ENCODE measurements at regions not wholly inside any gene's neighbourhood (a gene's known extent, or its start where the extent isn't known, plus 50 kb on each side); places are given as distances from the start of the nearest gene placed in this dataset.

GRCh38 chr4:71243091-71243833 is 95.6 kb upstream of the SLC4A4 start:
- no peaks in the 10 kb centered on the region for H3K79me2 ChIP-seq
- TF ChIP-seq CTCF (IDR thresholded peaks at IDR 0.05; ENCODE audit: poor library complexity) (no peak), EZH2phosphoT487 (IDR thresholded peaks at IDR 0.05; ENCODE audit: low read depth, severe bottlenecking, unreplicated experiment) (no peak), EZH2 (IDR thresholded peaks at IDR 0.05; ENCODE audit: borderline replicate concordance) (no peak)

GRCh38 chr4:71247706-71248105 is 91.1 kb upstream of the SLC4A4 start:
- Histone ChIP-seq H3K27me3 (no peaks in the 10 kb centered on the region), H3K27ac (no peak overlapping the region), H3K36me3 (replicated peaks; ENCODE audit: insufficient read depth, low read depth) (no peaks in the 10 kb centered on the region), H3K4me1 (ENCODE audit: insufficient read depth) (no peaks in the 10 kb centered on the region), H3K9me2 (replicated peaks; ENCODE audit: insufficient read depth) (no peaks in the 10 kb centered on the region), H3K4me2 (no peak overlapping the region), H3K79me2 (no peaks in the 10 kb centered on the region), H2AFZ (no peak overlapping the region), H3K4me3 (no peak overlapping the region), H4K20me1 (ENCODE audit: insufficient read depth, poor library complexity, severe bottlenecking) (no peaks in the 10 kb centered on the region), H3K9me3 (ENCODE audit: low read depth) (no peaks in the 10 kb centered on the region)
- WGBS (ENCODE audit: low lambda C conversion rate, missing lambda C conversion rate): 90% methylated on average over 5 of the region's 5 CpGs
- DNase-seq (ENCODE audit: low spot score): no peak
- TF ChIP-seq EZH2phosphoT487 (IDR thresholded peaks at IDR 0.05; ENCODE audit: low read depth, severe bottlenecking, unreplicated experiment): no peak
- no peak for TF ChIP-seq EZH2 (IDR thresholded peaks at IDR 0.05; ENCODE audit: borderline replicate concordance)
- no peak for TF ChIP-seq CTCF (IDR thresholded peaks at IDR 0.05; ENCODE audit: poor library complexity)

More at GRCh38 chr4:71243091-71243833, 95.6 kb upstream of the SLC4A4 start:
- H3K27ac ChIP-seq: no peak overlapping the region
- 97% methylated on average over 3 of the region's 3 CpGs for WGBS (ENCODE audit: low lambda C conversion rate, missing lambda C conversion rate)
- no peak overlapping the region for H3K4me2 ChIP-seq
- no peaks in the 10 kb centered on the region for H3K27me3 ChIP-seq
- H3K4me3 ChIP-seq: no peak overlapping the region
- H3K9me2 ChIP-seq (replicated peaks; ENCODE audit: insufficient read depth): no peaks in the 10 kb centered on the region
- H4K20me1 ChIP-seq (ENCODE audit: insufficient read depth, poor library complexity, severe bottlenecking): no peaks in the 10 kb centered on the region
- H3K4me1 ChIP-seq (ENCODE audit: insufficient read depth): peaks cover 8% of the 10 kb centered on the region
- no peak for DNase-seq (ENCODE audit: low spot score)
- no peak overlapping the region for H2AFZ ChIP-seq
- H3K9me3 ChIP-seq (ENCODE audit: low read depth): no peaks in the 10 kb centered on the region
- no peaks in the 10 kb centered on the region for H3K36me3 ChIP-seq (replicated peaks; ENCODE audit: insufficient read depth, low read depth)

- TF ChIP-seq EZH2 (IDR thresholded peaks at IDR 0.05; ENCODE audit: borderline replicate concordance) (no peak), EZH2phosphoT487 (IDR thresholded peaks at IDR 0.05; ENCODE audit: low read depth, severe bottlenecking, unreplicated experiment) (no peak), CTCF (IDR thresholded peaks at IDR 0.05; ENCODE audit: poor library complexity) (no peak)
- H3K27me3 ChIP-seq: no peaks in the 10 kb centered on the region
These were observed 87.6 kb upstream of the SLC4A4 start for GRCh38 chr4:71251261-71251660.

More at GRCh38 chr4:71251261-71251660, 87.6 kb upstream of the SLC4A4 start:
- 74% methylated on average over 2 of the region's 2 CpGs for whole genome bisulfite sequencing (ENCODE audit: low lambda C conversion rate, missing lambda C conversion rate)
- Histone ChIP-seq H2AFZ (no peak overlapping the region), H3K27ac (no peak overlapping the region), H3K9me3 (ENCODE audit: low read depth) (no peaks in the 10 kb centered on the region), H3K36me3 (replicated peaks; ENCODE audit: insufficient read depth, low read depth) (no peaks in the 10 kb centered on the region), H3K79me2 (no peaks in the 10 kb centered on the region), H3K4me1 (ENCODE audit: insufficient read depth) (no peaks in the 10 kb centered on the region), H3K4me2 (no peak overlapping the region), H4K20me1 (ENCODE audit: insufficient read depth, poor library complexity, severe bottlenecking) (no peaks in the 10 kb centered on the region), H3K4me3 (no peak overlapping the region), H3K9me2 (replicated peaks; ENCODE audit: insufficient read depth) (no peaks in the 10 kb centered on the region)
- no peak for DNase-seq (ENCODE audit: low spot score)
